ENCODE measurements at regions not wholly inside any gene's neighbourhood (a gene's known extent, or its start where the extent isn't known, plus 50 kb on each side); places are given as distances from the start of the nearest gene placed in this dataset.

GRCh38 chr6:3549314-3549940, 92.6 kb upstream of the SLC22A23 start:
- TF ChIP-seq, protein P1, sequence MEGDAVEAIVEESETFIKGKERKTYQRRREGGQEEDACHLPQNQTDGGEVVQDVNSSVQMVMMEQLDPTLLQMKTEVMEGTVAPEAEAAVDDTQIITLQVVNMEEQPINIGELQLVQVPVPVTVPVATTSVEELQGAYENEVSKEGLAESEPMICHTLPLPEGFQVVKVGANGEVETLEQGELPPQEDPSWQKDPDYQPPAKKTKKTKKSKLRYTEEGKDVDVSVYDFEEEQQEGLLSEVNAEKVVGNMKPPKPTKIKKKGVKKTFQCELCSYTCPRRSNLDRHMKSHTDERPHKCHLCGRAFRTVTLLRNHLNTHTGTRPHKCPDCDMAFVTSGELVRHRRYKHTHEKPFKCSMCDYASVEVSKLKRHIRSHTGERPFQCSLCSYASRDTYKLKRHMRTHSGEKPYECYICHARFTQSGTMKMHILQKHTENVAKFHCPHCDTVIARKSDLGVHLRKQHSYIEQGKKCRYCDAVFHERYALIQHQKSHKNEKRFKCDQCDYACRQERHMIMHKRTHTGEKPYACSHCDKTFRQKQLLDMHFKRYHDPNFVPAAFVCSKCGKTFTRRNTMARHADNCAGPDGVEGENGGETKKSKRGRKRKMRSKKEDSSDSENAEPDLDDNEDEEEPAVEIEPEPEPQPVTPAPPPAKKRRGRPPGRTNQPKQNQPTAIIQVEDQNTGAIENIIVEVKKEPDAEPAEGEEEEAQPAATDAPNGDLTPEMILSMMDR (IDR thresholded peaks at IDR 0.05) = no peak
- no peak for TF ChIP-seq POLR2A (IDR thresholded peaks at IDR 0.05)
- WGBS (ENCODE audit: insufficient coverage, low coverage, low lambda C conversion rate, missing lambda C conversion rate) = 88% methylated on average over 6 of the region's 7 CpGs
- intact Hi-C loops (cut with DNase I) = no loop called here
- peaks cover 0 to 4% (median 0%) of the 10 kb centered on the region in 4 donors for H3K9me3 ChIP-seq
- DNase-seq = no peak
- no peaks in the 10 kb centered on the region for H3K36me3 ChIP-seq
- no peak overlapping the region for H3K4me3 ChIP-seq
- no peaks in the 10 kb centered on the region for H3K4me1 ChIP-seq
- H3K27me3 ChIP-seq = no peaks in the 10 kb centered on the region
- no peak for ATAC-seq
- no peak overlapping the region for H3K27ac ChIP-seq

GRCh38 chr6:3546121-3546520, 89.3 kb upstream of the SLC22A23 start:
- intact Hi-C loops (cut with DNase I) = no loop called here
- ATAC-seq (no peak), DNase-seq (no peak)
- WGBS (ENCODE audit: insufficient coverage, low coverage, low lambda C conversion rate, missing lambda C conversion rate) = 66% methylated on average over 2 of the region's 2 CpGs
- no peaks in the 10 kb centered on the region for H3K36me3 ChIP-seq
- H3K4me3 ChIP-seq = no peak overlapping the region
- no peaks in the 10 kb centered on the region for H3K4me1 ChIP-seq
- no peaks in the 10 kb centered on the region for H3K9me3 ChIP-seq
- H3K27ac ChIP-seq = no peak overlapping the region
- TF ChIP-seq, protein P1 (IDR thresholded peaks at IDR 0.05) = no peak
- no peak for TF ChIP-seq POLR2A (IDR thresholded peaks at IDR 0.05)
- no peaks in the 10 kb centered on the region for H3K27me3 ChIP-seq

DNA sequence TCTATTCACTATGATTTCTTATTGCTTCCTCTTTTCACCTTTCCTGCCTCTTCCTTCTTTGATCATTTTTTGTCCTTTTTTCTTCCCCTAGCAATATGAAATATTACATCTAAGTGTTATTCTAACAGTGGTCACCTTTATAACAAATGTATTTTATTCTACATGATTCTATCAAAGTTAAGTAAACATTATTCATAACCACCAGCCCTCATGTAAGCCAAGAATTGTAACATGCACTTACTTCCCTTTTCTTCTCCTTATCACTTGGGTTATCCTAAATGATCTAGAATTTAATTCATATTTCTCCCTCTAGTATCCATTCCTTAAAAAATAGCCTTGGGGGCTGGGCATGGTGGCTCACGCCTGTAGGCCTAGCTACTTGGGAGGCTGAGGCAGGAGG, 88.3 kb upstream of the SLC22A23 start:
- H3K4me3 ChIP-seq = no peak overlapping the region
- H3K36me3 ChIP-seq = no peaks in the 10 kb centered on the region
- TF ChIP-seq POLR2A (IDR thresholded peaks at IDR 0.05) = no peak
- TF ChIP-seq, protein P1 (IDR thresholded peaks at IDR 0.05) = no peak
- no peak overlapping the region for H3K27ac ChIP-seq
- no peak for DNase-seq
- H3K27me3 ChIP-seq = no peaks in the 10 kb centered on the region
- WGBS (ENCODE audit: insufficient coverage, low coverage, low lambda C conversion rate, missing lambda C conversion rate) = 100% methylated on average over 1 of the region's 1 CpG
- H3K4me1 ChIP-seq = no peaks in the 10 kb centered on the region
- ATAC-seq = no peak
- no peaks in the 10 kb centered on the region for H3K9me3 ChIP-seq
- intact Hi-C loops (cut with DNase I) = no loop called here

GRCh38 chr6:3542032-3542640, 85.3 kb upstream of the SLC22A23 start:
- Histone ChIP-seq H3K27me3 (no peaks in the 10 kb centered on the region), H3K36me3 (no peaks in the 10 kb centered on the region), H3K9me3 (no peaks in the 10 kb centered on the region), H3K27ac (no peak overlapping the region), H3K4me1 (no peaks in the 10 kb centered on the region), H3K4me3 (no peak overlapping the region)
- DNase-seq (no peak), ATAC-seq (no peak)
- WGBS (ENCODE audit: insufficient coverage, low coverage, low lambda C conversion rate, missing lambda C conversion rate) = 55% methylated on average over 4 of the region's 6 CpGs
- intact Hi-C loops (cut with DNase I) = no loop called here
- no peak for TF ChIP-seq POLR2A (IDR thresholded peaks at IDR 0.05)
- TF ChIP-seq, protein P1 (IDR thresholded peaks at IDR 0.05) = no peak
